H1 (cell line): ENCODE measurements at regions not wholly inside any gene's neighbourhood (a gene's known extent, or its start where the extent isn't known, plus 50 kb on each side); places are given as distances from the start of the nearest gene placed in this dataset.

Source experiments
- CTCF ChIA-PET: fragments of 300-600 bp; sonication (Branson Sonifier 250); formaldehyde crosslinking; loops from one replicate; lab custom pipeline; 2021; ENCODE audit not compliant: partially characterized antibody; lab: Charles Lee
- POLR2A ChIA-PET: fragments of 300-600 bp; sonication (Branson Sonifier 250); formaldehyde crosslinking; loops from one replicate; lab custom pipeline; 2021; ENCODE audit warnings: inconsistent platforms; ENCODE audit not compliant: partially characterized antibody; lab: Charles Lee
- DNase-seq, 2 experiments: peaks; one replicate each; pipeline versions ENCODE4 v3.0.0 to v3.0.0-alpha.2; 2010 to 2022; ENCODE audit warnings: low spot score in 2 of 2, low read depth in 1 of 2, mixed read lengths in 1 of 2
- FAIRE-seq: peaks from 2 replicates; lab custom pipeline; 2011; peaks lifted over from hg19 to GRCh38; lab: Jason Lieb, UNC
- H2AFZ ChIP-seq: 2 replicates; pipeline ENCODE4 v1.8.1; 2012; ENCODE audit warnings: low read length, inconsistent platforms
- H2AK5ac ChIP-seq: 2 replicates; pipeline ENCODE4 v1.6.1; 2013; ENCODE audit warnings: low read depth, low read length
- H2BK120ac ChIP-seq: replicated peaks from 2 replicates; pipeline ENCODE3; 2013; ENCODE audit warnings: low read depth, low read length, inconsistent platforms
- H2BK12ac ChIP-seq: 2 replicates; pipeline ENCODE4 v1.6.1; 2013; ENCODE audit warnings: low read depth, low read length
- H2BK15ac ChIP-seq: 2 replicates; pipeline ENCODE4 v1.6.1; 2013; ENCODE audit warnings: low read length
- H2BK20ac ChIP-seq: 2 replicates; pipeline ENCODE4 v1.6.1; 2013; ENCODE audit warnings: low read length
- H2BK5ac ChIP-seq: 2 replicates; pipeline ENCODE4 v1.6.1; 2013; ENCODE audit warnings: low read depth, low read length
- H3K14ac ChIP-seq: 2 replicates; pipeline ENCODE4 v1.6.1; 2013; ENCODE audit warnings: inconsistent platforms; ENCODE audit not compliant: insufficient read length
- H3K18ac ChIP-seq: 2 replicates; pipeline ENCODE4 v1.6.1; 2013; ENCODE audit warnings: low read length; ENCODE audit errors: extremely low read depth
- H3K23ac ChIP-seq: 2 replicates; pipeline ENCODE4 v1.6.1; 2013; ENCODE audit warnings: inconsistent platforms; ENCODE audit not compliant: insufficient read length
- H3K23me2 ChIP-seq: 2 replicates; pipeline ENCODE4 v1.6.1; 2013; ENCODE audit warnings: low read depth, low read length
- H3K27ac ChIP-seq: 2 replicates; pipeline ENCODE4 v1.6.1; 2011; ENCODE audit warnings: low read depth, low read length, inconsistent platforms
- H3K27me3 ChIP-seq, 4 experiments: replicated peaks in 1 of 4; 1 replicate in 1 of 4; 2 replicates in 3 of 4; pipeline versions ENCODE4 v1.6.1 to v1.8.1; 2011 to 2013; ENCODE audit warnings: low read length in 3 of 4, mild to moderate bottlenecking in 3 of 4, inconsistent platforms in 2 of 4, mixed read lengths in 2 of 4, moderate library complexity in 1 of 4; ENCODE audit not compliant: control insufficient read depth in 3 of 4, insufficient read depth in 3 of 4; ENCODE audit errors: extremely low read depth in 1 of 4
- H3K36me3 ChIP-seq, 4 experiments: 2 replicates each; pipeline versions ENCODE4 v1.6.1 to v1.8.1; 2011 to 2013; ENCODE audit warnings: mild to moderate bottlenecking in 4 of 4, low read length in 3 of 4, moderate library complexity in 2 of 4, control low read depth in 1 of 4, inconsistent platforms in 1 of 4; ENCODE audit not compliant: insufficient read depth in 4 of 4, control insufficient read depth in 2 of 4
- H3K4ac ChIP-seq: replicated peaks from 2 replicates; pipeline ENCODE3; 2013; ENCODE audit warnings: low read length, low read depth, mixed read lengths, inconsistent platforms; ENCODE audit not compliant: insufficient read length
- H3K4me1 ChIP-seq, 4 experiments: replicated peaks in 1 of 4; 1 replicate in 1 of 4; 2 replicates in 3 of 4; pipeline versions ENCODE4 v1.6.1 to v1.8.1; 2011 to 2013; ENCODE audit warnings: low read length in 3 of 4, inconsistent platforms in 2 of 4, mixed read lengths in 1 of 4; ENCODE audit not compliant: insufficient read depth in 4 of 4, control insufficient read depth in 3 of 4
- H3K4me2 ChIP-seq, 2 experiments: 2 replicates each; pipeline versions ENCODE4 v1.6.1 to v1.8.1; 2011 to 2013; ENCODE audit warnings: low read depth in 2 of 2, low read length in 2 of 2, control low read depth in 1 of 2, inconsistent platforms in 1 of 2, mild to moderate bottlenecking in 1 of 2; ENCODE audit not compliant: insufficient read depth in 1 of 2
- H3K4me3 ChIP-seq, 4 experiments: fragments of 200-600, 300-600 bp in 1 of 4; sonication (generic), shearing (Covaris generic), sonication (Bioruptor Twin) in 1 of 4; 2 replicates each; pipeline versions ENCODE4 v1.5.1 to v1.8.1; 2011 to 2016; ENCODE audit warnings: low read length in 4 of 4, low read depth in 3 of 4, control low read depth in 2 of 4, inconsistent platforms in 2 of 4, mild to moderate bottlenecking in 2 of 4, mixed read lengths in 1 of 4, moderate library complexity in 1 of 4; ENCODE audit not compliant: insufficient read depth in 2 of 4; ENCODE audit errors: extremely low read depth in 1 of 4
- H3K56ac ChIP-seq: replicated peaks from 2 replicates; pipeline ENCODE3; 2013; ENCODE audit warnings: low read depth, mild to moderate bottlenecking, mixed read lengths, low read length, inconsistent platforms; ENCODE audit not compliant: insufficient read length
- H3K79me1 ChIP-seq: 2 replicates; pipeline ENCODE4 v1.6.1; 2013; ENCODE audit warnings: low read depth, low read length, control low read depth
- H3K79me2 ChIP-seq, 2 experiments: 2 replicates each; pipeline versions ENCODE4 v1.6.1 to v1.8.1; 2012 to 2013; ENCODE audit warnings: low read length in 2 of 2, mild to moderate bottlenecking in 2 of 2, inconsistent platforms in 1 of 2; ENCODE audit not compliant: insufficient read depth in 2 of 2, control insufficient read depth in 1 of 2
- H3K9ac ChIP-seq, 4 experiments: replicated peaks in 1 of 4; 1 replicate in 1 of 4; 2 replicates in 3 of 4; pipeline versions ENCODE4 v1.6.1 to v1.8.1; 2011 to 2013; ENCODE audit warnings: low read depth in 3 of 4, low read length in 3 of 4, control low read depth in 2 of 4, mild to moderate bottlenecking in 2 of 4, moderate library complexity in 2 of 4, inconsistent platforms in 1 of 4; ENCODE audit errors: extremely low read depth in 1 of 4
- H3K9me3 ChIP-seq, 2 experiments: 2 replicates each; pipeline versions ENCODE4 v1.6.1 to v1.8.1; 2012 to 2013; ENCODE audit warnings: mild to moderate bottlenecking in 2 of 2, moderate library complexity in 2 of 2, control low read depth in 1 of 2, inconsistent platforms in 1 of 2, low read depth in 1 of 2, low read length in 1 of 2, mixed read lengths in 1 of 2; ENCODE audit not compliant: insufficient read depth in 2 of 2
- H4K20me1 ChIP-seq, 2 experiments: replicated peaks in 1 of 2; 2 replicates each; pipeline versions ENCODE3 to v1.8.1; 2011 to 2013; ENCODE audit warnings: inconsistent platforms in 2 of 2, low read length in 2 of 2, mild to moderate bottlenecking in 1 of 2; ENCODE audit not compliant: insufficient read depth in 2 of 2, control insufficient read depth in 1 of 2
- H4K5ac ChIP-seq: 2 replicates; pipeline ENCODE4 v1.6.1; 2013; ENCODE audit warnings: low read length, low read depth, mixed read lengths, inconsistent platforms; ENCODE audit not compliant: insufficient read length
- H4K8ac ChIP-seq: 2 replicates; pipeline ENCODE4 v1.8.0; 2013; ENCODE audit warnings: mild to moderate bottlenecking, moderate library complexity, low read length, inconsistent platforms; ENCODE audit not compliant: insufficient read depth; ENCODE audit errors: extremely low read depth
- H4K91ac ChIP-seq: replicated peaks from 2 replicates; pipeline ENCODE3; 2013; ENCODE audit warnings: low read length, mixed read lengths, inconsistent platforms; ENCODE audit not compliant: insufficient read length
- HDAC6 ChIP-seq: IDR thresholded peaks from one replicate; pipeline ENCODE4 v1.7.1; 2012; ENCODE audit warnings: low read depth, mild to moderate bottlenecking, inconsistent platforms, low read length, moderate library complexity
- KDM1A ChIP-seq: fragments of 200-600, 300-600 bp; sonication (generic); IDR thresholded peaks from 2 replicates; pipeline ENCODE4 v1.7.1; 2016; ENCODE audit warnings: mild to moderate bottlenecking, low read length, borderline replicate concordance
- ZNF274 ChIP-seq: IDR thresholded peaks from 2 replicates; pipeline ENCODE4 v1.7.0; 2012; ENCODE audit warnings: low read length, borderline replicate concordance; ENCODE audit errors: extremely low read depth
- WGBS, 2 experiments: shearing (Covaris generic) in 1 of 2; methylation state at CpG; one replicate each; pipeline versions ENCODE4 v1.1.6 to v1.1.7; 2013 to 2015; ENCODE audit warnings: low lambda C conversion rate in 2 of 2, mixed read lengths in 2 of 2, inconsistent platforms in 1 of 2, low coverage in 1 of 2, missing lambda C conversion rate in 1 of 2; ENCODE audit not compliant: insufficient replicate concordance in 2 of 2, insufficient coverage in 1 of 2, insufficient read length in 1 of 2; ENCODE audit errors: extremely low coverage in 1 of 2, missing lambda C conversion rate in 1 of 2; 5-methylcytosine and 5-hydroxymethylcytosine counted together
- TF ChIP-seq, protein P1 (sequence below): IDR thresholded peaks from 2 replicates; pipeline ENCODE4 v1.6.1; 2012; ENCODE audit warnings: inconsistent platforms
- TF ChIP-seq, protein P2 (sequence below): IDR thresholded peaks from 2 replicates; pipeline ENCODE4 v1.6.1; 2012; ENCODE audit warnings: inconsistent platforms

DNA sequence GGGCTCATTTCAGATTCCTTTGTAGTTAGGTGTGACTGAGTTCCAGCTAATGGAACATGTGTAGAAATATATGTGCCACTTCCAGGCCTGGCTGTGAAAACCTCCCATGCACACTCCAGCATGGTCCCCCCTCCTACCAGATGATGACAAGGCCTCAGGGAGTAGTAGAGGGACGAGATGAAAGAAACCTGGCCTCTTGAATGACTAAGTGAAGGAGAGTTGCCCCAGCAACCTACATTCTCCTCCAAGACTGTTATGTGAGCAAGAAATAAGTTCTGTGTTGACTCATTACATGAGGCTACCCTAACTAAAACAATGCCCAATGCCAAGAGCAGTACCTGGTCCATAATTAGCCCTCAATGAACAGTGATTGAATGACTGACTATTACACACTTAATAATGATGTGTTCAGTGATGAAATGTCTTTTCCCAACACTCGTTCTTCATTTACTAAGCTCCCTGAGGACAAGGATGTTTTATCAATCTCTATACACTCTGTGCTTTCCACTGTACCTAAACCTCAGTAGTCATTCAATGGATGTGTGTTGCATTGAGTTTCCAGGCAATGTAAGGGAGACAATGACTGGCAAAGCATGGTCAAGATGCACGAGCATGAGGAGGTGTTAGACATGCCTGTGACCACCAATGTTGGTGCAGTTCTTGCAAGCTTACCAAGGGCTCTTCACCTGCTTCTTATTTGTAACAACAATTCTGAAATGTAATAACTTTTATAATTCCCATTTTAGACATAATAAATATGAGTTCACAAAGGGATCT, 62.0 kb upstream of the BCL6 start:
- Histone ChIP-seq H2BK120ac (no peak overlapping the region), H2BK20ac (no peak overlapping the region), H2AFZ (no peak overlapping the region), H3K56ac (no peak overlapping the region), H4K91ac (no peak overlapping the region), H4K8ac (no peak overlapping the region), H3K79me2 (no peaks in the 10 kb centered on the region), H3K23ac (no peak overlapping the region), H3K36me3 (no peaks in the 10 kb centered on the region), H2BK15ac (no peak overlapping the region), H3K4me2 (no peak overlapping the region), H2BK5ac (no peak overlapping the region), H3K79me1 (no peaks in the 10 kb centered on the region), H2BK12ac (no peak overlapping the region), H3K9me3 (no peaks in the 10 kb centered on the region), H3K27me3 (no peaks in the 10 kb centered on the region), H4K5ac (no peak overlapping the region), H3K9ac (no peak overlapping the region), H3K27ac (no peak overlapping the region), H3K4me1 (peaks cover 1 to 9% (median 4%) of the 10 kb centered on the region in 4 experiments; a peak in 5 of 7 replicates), H3K4ac (no peak overlapping the region), H3K14ac (no peak overlapping the region), H3K18ac (no peak overlapping the region), H4K20me1 (no peaks in the 10 kb centered on the region), H2AK5ac (no peak overlapping the region), H3K23me2 (no peaks in the 10 kb centered on the region), H3K4me3 (no peak overlapping the region)
- TF ChIP-seq ZNF274 (no peak), HDAC6 (no peak), KDM1A (no peak)
- TF ChIP-seq, protein P1, sequence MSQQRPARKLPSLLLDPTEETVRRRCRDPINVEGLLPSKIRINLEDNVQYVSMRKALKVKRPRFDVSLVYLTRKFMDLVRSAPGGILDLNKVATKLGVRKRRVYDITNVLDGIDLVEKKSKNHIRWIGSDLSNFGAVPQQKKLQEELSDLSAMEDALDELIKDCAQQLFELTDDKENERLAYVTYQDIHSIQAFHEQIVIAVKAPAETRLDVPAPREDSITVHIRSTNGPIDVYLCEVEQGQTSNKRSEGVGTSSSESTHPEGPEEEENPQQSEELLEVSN = no peak
- TF ChIP-seq, protein P2, sequence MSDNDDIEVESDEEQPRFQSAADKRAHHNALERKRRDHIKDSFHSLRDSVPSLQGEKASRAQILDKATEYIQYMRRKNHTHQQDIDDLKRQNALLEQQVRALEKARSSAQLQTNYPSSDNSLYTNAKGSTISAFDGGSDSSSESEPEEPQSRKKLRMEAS = no peak
- ChIA-PET CTCF (interaction anchor here (1.0 to 3.2 kb wide), 4 partner anchors 27 to 69 kb away, joined by 3 to 12 read pairs (median 5); no protein-coding TSS in a partner anchor), POLR2A (no interaction called here)
- no peak for FAIRE-seq
- DNase-seq = no peak
- WGBS, 2 experiments = 91% methylated on average over 3 of the region's 3 CpGs; no CpG with 5 or more reads in 1 of the 2 experiments
